Heart left ventricle (tissue), 16 donors: ENCODE measurements at regions not wholly inside any gene's neighbourhood (a gene's known extent, or its start where the extent isn't known, plus 50 kb on each side); places are given as distances from the start of the nearest gene placed in this dataset.

Experiments used
- ATAC-seq, 4 donors: fragments of 200-7000 bp; cut with Tn5 transposase; one replicate each; pipeline ENCODE4 v1.9.1; 2020 to 2022; ENCODE audit warnings: moderate library complexity in 4 of 4, mild to moderate bottlenecking in 3 of 4, moderate number of reproducible peaks in 1 of 4
- DNase-seq, 5 donors: peaks; one replicate each; pipeline ENCODE4 v3.0.0-alpha.2; 2020
- H3K27ac ChIP-seq, 12 donors: fragments of 200-600 bp; sonication (generic) in 4 of 12; one replicate each; pipeline versions ENCODE4 v1.5.0 to v1.8.0; 2016 to 2022; ENCODE audit warnings: mild to moderate bottlenecking in 2 of 12
- H3K27me3 ChIP-seq, 9 donors: fragments of 200-600 bp; sonication (generic) in 2 of 9; one replicate each; pipeline versions ENCODE4 v1.5.1 to v1.8.0; 2016 to 2022; ENCODE audit warnings: mild to moderate bottlenecking in 3 of 9
- H3K36me3 ChIP-seq, 9 donors: fragments of 200-600 bp; sonication (generic) in 2 of 9; one replicate each; pipeline versions ENCODE4 v1.5.0 to v1.8.0; 2018 to 2022; ENCODE audit warnings: mild to moderate bottlenecking in 2 of 9
- H3K4me1 ChIP-seq, 12 donors: fragments of 200-600 bp; sonication (generic) in 4 of 12; one replicate each; pipeline versions ENCODE4 v1.5.0 to v1.8.0; 2016 to 2022; ENCODE audit warnings: mild to moderate bottlenecking in 3 of 12
- H3K4me3 ChIP-seq, 12 donors: fragments of 200-600 bp; sonication (generic) in 4 of 12; one replicate each; pipeline versions ENCODE4 v1.5.0 to v1.8.0; 2017 to 2022; ENCODE audit warnings: mild to moderate bottlenecking in 9 of 12, moderate library complexity in 4 of 12
- H3K9me3 ChIP-seq, 12 donors: fragments of 200-600 bp; sonication (generic) in 4 of 12; one replicate each; pipeline versions ENCODE4 v1.5.0 to v1.8.0; 2016 to 2022; ENCODE audit warnings: mild to moderate bottlenecking in 1 of 12
- CTCF ChIP-seq, 12 donors: fragments of 200-600 bp; sonication (generic) in 4 of 12; IDR thresholded peaks; one replicate each; pipeline versions ENCODE4 v1.5.0 to v1.8.0; 2018 to 2022; ENCODE audit warnings: antibody characterized with exemption in 12 of 12, mild to moderate bottlenecking in 5 of 12
- POLR2A ChIP-seq, 2 donors: fragments of 450-650 bp; IDR thresholded peaks; one replicate each; pipeline ENCODE4 v1.6.1; 2017; ENCODE audit warnings: antibody characterized with exemption in 2 of 2, mild to moderate bottlenecking in 2 of 2, moderate library complexity in 2 of 2
- WGBS, 4 donors: extraction: QIAGEN DNeasy Blood & Tissue Kit in 2 of 4; methylation state at CpG; one replicate each; pipeline versions ENCODE4 v1.1.5 to v1.1.7; 2013 to 2018; 5-methylcytosine and 5-hydroxymethylcytosine counted together
- intact Hi-C, 10 donors: fragments of 100-400 bp; cut with DNase I; formaldehyde crosslinking; loops; one replicate each; pipeline versions ENCODE4 v1.11.1 to v1.14.2; 2022
- donor health status: ischemic (EF 13 %, LVEDD 7.1; RV severe dilation, severe dysfunction).
- donor health status: healthy with polysubstance abuse.
- donor health status: DM: no; HTN: yes; CAD: no.
- donor health status: DM: no; HTN: no; CAD: no.
- donor health status: ischemic (EF 25% LVEDD 6.9; RV normal size, moderate dysfunction).
- donor health status: ischemic (EF 25% LVEDD 5.7; RV mildly dilated, moderate dysfunction).
- donor health status: healthy.
- donor health status: DM: yes; HTN: yes; CAD: no.
- donor health status: ischemic (EF 35%, LVEDD 5.7; RV mildly dilated, moderate dysfunction).
- donor health status: nonischemic (EF 11% LVEDD 7.7; RV severe dilation, severe dysfunction).
- donor health status: DM: yes; HTN: yes; CAD: no.
- donor health status: PGD.
- donor health status: ischemic (EF 29% LVEDD 5.4; RV normal size, mild dysfunction).
- donor health status: nonischemic (EF 23%, LVEDD 6.1; RV moderate dilation, normal function).

DNA sequence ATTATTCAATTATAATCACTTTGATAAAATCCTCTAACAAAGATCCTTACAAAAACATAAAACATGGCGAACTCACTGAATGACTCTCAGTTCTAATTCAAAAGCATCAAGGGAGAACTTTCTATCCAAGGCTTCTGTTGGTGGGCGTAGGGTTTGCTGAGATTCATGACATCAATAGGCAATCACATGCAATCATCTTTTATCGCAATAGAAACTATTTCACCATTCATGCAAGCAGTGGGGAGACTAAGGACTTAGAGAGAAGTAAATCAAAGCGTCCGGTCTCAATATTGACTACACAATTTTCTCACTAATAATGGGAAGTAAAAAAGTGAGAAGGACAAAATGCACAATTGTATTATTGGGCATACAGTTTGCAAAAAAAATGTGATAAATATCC is 168.7 kb downstream of the SCG2 start:
- Histone ChIP-seq H3K36me3 (no peaks in the 10 kb centered on the region), H3K27me3 (no peaks in the 10 kb centered on the region), H3K4me3 (no peak overlapping the region), H3K4me1 (no peaks in the 10 kb centered on the region), H3K9me3 (no peaks in the 10 kb centered on the region), H3K27ac (no peak overlapping the region)
- TF ChIP-seq POLR2A (IDR thresholded peaks at IDR 0.05) = no peak
- WGBS, 4 donors = 73 to 91% (median 88%) methylated on average over 5 of the region's 5 CpGs
- intact Hi-C loops = no loop called here
- no peak for ATAC-seq
- DNase-seq = no peak

DNA sequence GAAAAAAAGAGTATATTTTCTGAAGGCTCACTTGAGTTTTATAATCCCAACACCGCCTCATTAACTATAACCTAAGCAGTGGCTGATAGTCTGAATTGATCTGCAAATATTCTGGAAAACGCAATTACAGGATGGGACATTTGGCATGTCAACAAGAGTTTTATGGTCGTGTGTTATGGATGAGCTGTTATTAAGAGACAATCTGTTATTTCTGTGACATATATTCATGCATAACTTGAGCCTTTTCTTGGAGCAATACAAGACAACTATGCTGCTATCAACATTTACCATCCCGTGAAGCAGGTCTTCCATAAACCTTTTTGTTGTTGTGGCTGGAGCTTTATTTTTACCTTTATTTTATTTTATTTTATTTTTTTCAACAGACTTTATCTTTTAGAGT is 164.4 kb downstream of the SCG2 start:
- ATAC-seq (no peak), DNase-seq (no peak)
- Histone ChIP-seq H3K4me3 (no peak overlapping the region), H3K36me3 (no peaks in the 10 kb centered on the region), H3K9me3 (no peaks in the 10 kb centered on the region), H3K4me1 (no peaks in the 10 kb centered on the region), H3K27ac (no peak overlapping the region), H3K27me3 (no peaks in the 10 kb centered on the region)
- WGBS, 4 donors = 76 to 83% (median 81%) methylated on average over 4 of the region's 4 CpGs
- intact Hi-C loops = no loop called here
- TF ChIP-seq CTCF (IDR thresholded peaks at IDR 0.05) = no peak
- no peak for TF ChIP-seq POLR2A (IDR thresholded peaks at IDR 0.05)

GRCh38 chr2:223439184-223439583 is 163.0 kb downstream of the SCG2 start:
- no peak overlapping the region for H3K4me3 ChIP-seq
- H3K36me3 ChIP-seq = no peaks in the 10 kb centered on the region
- intact Hi-C loops = no loop called here
- WGBS, 4 donors = 50 to 77% (median 70%) methylated on average over 1 of the region's 1 CpG
- H3K27ac ChIP-seq = no peak overlapping the region
- no peak for TF ChIP-seq POLR2A (IDR thresholded peaks at IDR 0.05)
- TF ChIP-seq CTCF (IDR thresholded peaks at IDR 0.05) = no peak
- DNase-seq (no peak), ATAC-seq (no peak)
- H3K27me3 ChIP-seq = no peaks in the 10 kb centered on the region
- H3K9me3 ChIP-seq = no peaks in the 10 kb centered on the region
- H3K4me1 ChIP-seq = no peaks in the 10 kb centered on the region

DNA sequence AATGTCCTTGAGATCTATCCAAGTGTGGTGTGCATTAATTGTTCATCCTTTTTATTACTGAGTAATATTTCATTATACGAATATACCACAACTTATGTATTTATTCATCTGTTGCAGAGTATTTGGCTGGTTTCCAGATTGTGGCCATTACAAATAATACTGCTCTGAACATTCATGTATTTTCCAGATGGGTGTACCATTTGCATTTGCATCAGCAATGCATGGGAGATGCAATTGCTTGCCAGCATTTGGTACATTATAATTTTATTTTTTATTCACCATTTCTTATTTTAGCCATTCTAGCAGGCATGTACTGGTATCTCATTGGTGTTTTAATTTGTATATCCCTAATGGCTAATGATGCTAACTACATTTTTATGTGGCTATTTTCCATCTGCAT is 162.4 kb downstream of the SCG2 start:
- no peaks in the 10 kb centered on the region for H3K36me3 ChIP-seq
- no peak for ATAC-seq
- H3K4me1 ChIP-seq = no peaks in the 10 kb centered on the region
- no peak for DNase-seq
- 0 to 89% (median 64%) methylated on average over 1 of the region's 1 CpG for WGBS, 4 donors
- no peak for TF ChIP-seq CTCF (IDR thresholded peaks at IDR 0.05)
- no peak for TF ChIP-seq POLR2A (IDR thresholded peaks at IDR 0.05)
- no peak overlapping the region for H3K27ac ChIP-seq
- H3K27me3 ChIP-seq = no peaks in the 10 kb centered on the region
- H3K4me3 ChIP-seq = no peak overlapping the region
- no peaks in the 10 kb centered on the region for H3K9me3 ChIP-seq
- intact Hi-C loops = no loop called here

- Histone ChIP-seq H3K27ac (no peak overlapping the region), H3K27me3 (no peaks in the 10 kb centered on the region), H3K4me1 (no peaks in the 10 kb centered on the region), H3K9me3 (no peaks in the 10 kb centered on the region), H3K36me3 (no peaks in the 10 kb centered on the region), H3K4me3 (no peak overlapping the region)
- ATAC-seq (no peak), DNase-seq (no peak)
- WGBS, 4 donors = 52 to 71% (median 57%) methylated on average over 2 of the region's 2 CpGs
- intact Hi-C loops = no loop called here
- TF ChIP-seq POLR2A (IDR thresholded peaks at IDR 0.05) = no peak
- TF ChIP-seq CTCF (IDR thresholded peaks at IDR 0.05) = no peak
Observed at GRCh38 chr2:223442847-223443246, 159.3 kb downstream of the SCG2 start.
